HepG2 (cell line): ENCODE measurements at regions not wholly inside any gene's neighbourhood (a gene's known extent, or its start where the extent isn't known, plus 50 kb on each side); places are given as distances from the start of the nearest gene placed in this dataset.

Source experiments
- BRCA1 ChIP-seq: sonication (generic); formaldehyde crosslinking; IDR thresholded peaks from 2 replicates; pipeline ENCODE4 v1.4.0; 2020; ENCODE audit warnings: missing genetic modification reagents
- ELF1 ChIP-seq: sonication (generic); formaldehyde crosslinking; IDR thresholded peaks from 2 replicates; pipeline ENCODE4 v1.4.0; 2020; ENCODE audit warnings: missing genetic modification reagents
- FOXP1 ChIP-seq, 2 experiments: fragments of 450-650 bp in 1 of 2; IDR thresholded peaks; 2 replicates each; pipeline ENCODE4 v1.6.1; 2017 to 2018; ENCODE audit warnings: antibody characterized with exemption in 1 of 2
- ZBTB7A ChIP-seq: sonication (generic); formaldehyde crosslinking; IDR thresholded peaks from 2 replicates; pipeline ENCODE4 v1.8.0; 2022; ENCODE audit warnings: mild to moderate bottlenecking, missing genetic modification reagents
- TF ChIP-seq, protein P1 (sequence below): sonication (generic); formaldehyde crosslinking; IDR thresholded peaks from 2 replicates; pipeline ENCODE4 v1.5.0; 2020; ENCODE audit warnings: mild to moderate bottlenecking, missing genetic modification reagents, borderline replicate concordance
- TF ChIP-seq, protein P2 (sequence below): sonication (generic); formaldehyde crosslinking; IDR thresholded peaks from 2 replicates; pipeline ENCODE4 v1.4.0; 2020; ENCODE audit warnings: mild to moderate bottlenecking, missing genetic modification reagents

DNA sequence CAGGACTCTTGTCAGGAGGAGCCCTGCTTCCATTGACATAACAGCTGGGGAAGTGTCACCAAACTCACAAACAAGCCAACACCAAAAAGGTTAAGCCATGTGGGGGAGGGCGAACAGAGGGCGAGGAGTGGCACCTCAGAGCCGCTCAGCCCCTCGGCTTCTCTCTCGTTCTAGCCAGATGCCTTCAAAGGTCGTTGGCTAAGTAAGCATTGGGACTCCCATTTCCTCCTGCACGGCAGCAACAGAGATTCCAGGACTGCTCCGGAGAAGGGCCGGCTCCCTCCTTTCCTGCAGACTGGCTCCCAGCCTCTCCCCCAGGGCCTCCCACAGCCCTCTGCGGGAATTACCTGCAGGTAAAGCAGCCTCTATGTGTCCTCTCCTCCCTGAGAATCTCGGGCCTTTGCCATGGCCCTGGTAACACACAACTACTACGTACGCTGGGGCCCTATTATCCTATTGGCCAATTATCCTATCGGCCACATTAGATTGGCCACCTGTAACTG, 52.1 kb upstream of the RNU6ATAC start:
- TF ChIP-seq ZBTB7A (CRISPR knock-in tag) = no peak
- TF ChIP-seq BRCA1 (CRISPR knock-in tag) = no peak
- TF ChIP-seq FOXP1 (IDR thresholded peaks at IDR 0.05) = no peak
- no peak for TF ChIP-seq FOXP1 (CRISPR knock-in tag; IDR thresholded peaks at IDR 0.05)
- TF ChIP-seq, protein P1, sequence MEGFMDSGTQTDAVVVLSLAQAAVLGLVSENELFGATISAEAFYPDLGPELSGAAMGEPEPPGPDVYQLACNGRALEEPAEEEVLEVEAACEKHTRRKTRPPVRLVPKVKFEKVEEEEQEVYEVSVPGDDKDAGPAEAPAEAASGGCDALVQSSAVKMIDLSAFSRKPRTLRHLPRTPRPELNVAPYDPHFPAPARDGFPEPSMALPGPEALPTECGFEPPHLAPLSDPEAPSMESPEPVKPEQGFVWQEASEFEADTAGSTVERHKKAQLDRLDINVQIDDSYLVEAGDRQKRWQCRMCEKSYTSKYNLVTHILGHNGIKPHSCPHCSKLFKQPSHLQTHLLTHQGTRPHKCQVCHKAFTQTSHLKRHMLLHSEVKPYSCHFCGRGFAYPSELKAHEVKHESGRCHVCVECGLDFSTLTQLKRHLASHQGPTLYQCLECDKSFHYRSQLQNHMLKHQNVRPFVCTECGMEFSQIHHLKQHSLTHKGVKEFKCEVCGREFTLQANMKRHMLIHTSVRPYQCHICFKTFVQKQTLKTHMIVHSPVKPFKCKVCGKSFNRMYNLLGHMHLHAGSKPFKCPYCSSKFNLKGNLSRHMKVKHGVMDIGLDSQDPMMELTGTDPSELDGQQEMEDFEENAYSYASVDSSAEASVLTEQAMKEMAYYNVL (CRISPR knock-in tag) = no peak
- no peak for TF ChIP-seq ELF1 (CRISPR knock-in tag)
- TF ChIP-seq, protein P2, sequence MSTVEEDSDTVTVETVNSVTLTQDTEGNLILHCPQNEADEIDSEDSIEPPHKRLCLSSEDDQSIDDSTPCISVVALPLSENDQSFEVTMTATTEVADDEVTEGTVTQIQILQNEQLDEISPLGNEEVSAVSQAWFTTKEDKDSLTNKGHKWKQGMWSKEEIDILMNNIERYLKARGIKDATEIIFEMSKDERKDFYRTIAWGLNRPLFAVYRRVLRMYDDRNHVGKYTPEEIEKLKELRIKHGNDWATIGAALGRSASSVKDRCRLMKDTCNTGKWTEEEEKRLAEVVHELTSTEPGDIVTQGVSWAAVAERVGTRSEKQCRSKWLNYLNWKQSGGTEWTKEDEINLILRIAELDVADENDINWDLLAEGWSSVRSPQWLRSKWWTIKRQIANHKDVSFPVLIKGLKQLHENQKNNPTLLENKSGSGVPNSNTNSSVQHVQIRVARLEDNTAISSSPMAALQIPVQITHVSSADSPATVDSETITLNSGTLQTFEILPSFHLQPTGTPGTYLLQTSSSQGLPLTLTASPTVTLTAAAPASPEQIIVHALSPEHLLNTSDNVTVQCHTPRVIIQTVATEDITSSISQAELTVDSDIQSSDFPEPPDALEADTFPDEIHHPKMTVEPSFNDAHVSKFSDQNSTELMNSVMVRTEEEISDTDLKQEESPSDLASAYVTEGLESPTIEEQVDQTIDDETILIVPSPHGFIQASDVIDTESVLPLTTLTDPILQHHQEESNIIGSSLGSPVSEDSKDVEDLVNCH (CRISPR knock-in tag) = no peak
